GM12878 (cell line): ENCODE measurements at regions not wholly inside any gene's neighbourhood (a gene's known extent, or its start where the extent isn't known, plus 50 kb on each side); places are given as distances from the start of the nearest gene placed in this dataset.

Experiments used
- ATAC-seq: fragments of 200-7000 bp; cut with Tn5 transposase; 3 replicates; pipeline ENCODE4 v1.9.1; 2020; ENCODE audit warnings: mild to moderate bottlenecking, moderate library complexity
- BruUV-seq: library from RNA; stranded (reverse); fragments of 400-500 nt; replicated peaks from 2 replicates; lab custom pipeline; 2021; lab: Mats Ljungman, UMichigan
- CTCF ChIA-PET: fragments of 300-600 bp; sonication (Branson Sonifier 250); formaldehyde crosslinking; extraction: SDS; loops from one replicate; lab custom pipeline; 2021; ENCODE audit warnings: inconsistent platforms; lab: Yijun Ruan, JAX
- POLR2A ChIA-PET: fragments of 350-600 bp; formaldehyde crosslinking; extraction: SDS; loops from one replicate; lab custom pipeline; 2021; ENCODE audit warnings: inconsistent platforms; lab: Charles Lee
- RAD21 ChIA-PET: fragments of 300-600 bp; sonication (Branson Sonifier 250); formaldehyde crosslinking; loops from one replicate; lab custom pipeline; 2023; ENCODE audit warnings: antibody characterized with exemption; ENCODE audit not compliant: unreplicated experiment; lab: Charles Lee
- SMC1A ChIA-PET: fragments of 300-600 bp; sonication (Branson Sonifier 250); formaldehyde crosslinking; loops from one replicate; lab custom pipeline; 2023; ENCODE audit not compliant: unreplicated experiment, uncharacterized antibody; lab: Charles Lee
- DNase-seq: peaks from one replicate; pipeline ENCODE4 v3.0.0-alpha.2; 2011; ENCODE audit warnings: low read depth, low spot score
- FAIRE-seq: peaks from 3 replicates; lab custom pipeline; 2011; peaks lifted over from hg19 to GRCh38; lab: Jason Lieb, UNC
- H2AFZ ChIP-seq: 2 replicates; pipeline ENCODE4 v1.6.0; 2011; ENCODE audit warnings: low read depth, low read length, control low read depth; ENCODE audit not compliant: control insufficient read depth
- H3K27ac ChIP-seq: 2 replicates; pipeline ENCODE4 v1.5.1; 2011; ENCODE audit warnings: control low read depth; ENCODE audit not compliant: control insufficient read depth, insufficient read depth
- H3K27me3 ChIP-seq, 2 experiments: replicated peaks in 1 of 2; 2 replicates each; pipeline versions ENCODE4 v1.6.0 to v1.6.1; 2011; ENCODE audit warnings: low read length in 1 of 2; ENCODE audit not compliant: control insufficient read depth in 2 of 2, insufficient read depth in 2 of 2
- H3K36me3 ChIP-seq, 2 experiments: 2 replicates each; pipeline ENCODE4 v1.5.1; 2011; ENCODE audit warnings: low read length in 1 of 2; ENCODE audit not compliant: control insufficient read depth in 2 of 2, insufficient read depth in 2 of 2
- H3K4me1 ChIP-seq: 2 replicates; pipeline ENCODE4 v1.6.1; 2011; ENCODE audit warnings: mild to moderate bottlenecking, low read length, moderate library complexity, mixed read lengths; ENCODE audit not compliant: control insufficient read depth, insufficient read depth
- H3K4me2 ChIP-seq: 2 replicates; pipeline ENCODE4 v1.6.0; 2011; ENCODE audit warnings: control low read depth; ENCODE audit not compliant: control insufficient read depth, insufficient read depth
- H3K4me3 ChIP-seq: fragments of 200-600 bp; sonication (generic); 2 replicates; pipeline ENCODE4 v1.5.1; 2016
- H3K79me2 ChIP-seq: 2 replicates; pipeline ENCODE4 v1.6.0; 2011; ENCODE audit warnings: low read length; ENCODE audit not compliant: control insufficient read depth, insufficient read depth
- H3K9ac ChIP-seq: 2 replicates; pipeline ENCODE4 v1.8.0; 2011; ENCODE audit warnings: low read length, control low read depth, mixed read lengths; ENCODE audit not compliant: control insufficient read depth, insufficient read depth
- H3K9me3 ChIP-seq: replicated peaks from 3 replicates; pipeline ENCODE4 v1.5.1; 2011; ENCODE audit warnings: mild to moderate bottlenecking, low read length; ENCODE audit not compliant: control insufficient read depth, insufficient read depth
- H4K20me1 ChIP-seq: 2 replicates; pipeline ENCODE4 v1.6.0; 2011; ENCODE audit not compliant: control insufficient read depth, insufficient read depth
- BHLHE40 ChIP-seq, 2 experiments: fragments of 450-650 bp in 1 of 2; IDR thresholded peaks; 2 replicates each; pipeline ENCODE4 v1.6.1; 2011 to 2017; ENCODE audit warnings: low read depth in 2 of 2, borderline replicate concordance in 1 of 2, improper control_type of control experiment in 1 of 2, low read length in 1 of 2, mild to moderate bottlenecking in 1 of 2
- EGR1 ChIP-seq, 2 experiments: IDR thresholded peaks; 1 replicate in 1 of 2; 2 replicates in 1 of 2; pipeline ENCODE4 v1.6.1; 2011 to 2012; ENCODE audit warnings: low read depth in 2 of 2, low read length in 2 of 2, borderline replicate concordance in 1 of 2, mild to moderate bottlenecking in 1 of 2, moderate library complexity in 1 of 2
- RB1 ChIP-seq: fragments of 450-650 bp; formaldehyde crosslinking; IDR thresholded peaks from 2 replicates; pipeline ENCODE4 v1.6.1; 2017; ENCODE audit warnings: mild to moderate bottlenecking, borderline replicate concordance
- RELA ChIP-seq: fragments of 450-650 bp; IDR thresholded peaks from 2 replicates; pipeline ENCODE4 v1.8.0; 2014; ENCODE audit warnings: borderline replicate concordance; ENCODE audit not compliant: partially characterized antibody
- SRF ChIP-seq, 2 experiments: IDR thresholded peaks; 2 replicates each; pipeline ENCODE4 v1.6.1; 2011; ENCODE audit warnings: low read depth in 2 of 2, low read length in 2 of 2, mild to moderate bottlenecking in 1 of 2, moderate library complexity in 1 of 2
- YBX1 ChIP-seq: fragments of 450-650 bp; IDR thresholded peaks from 2 replicates; pipeline ENCODE4 v1.6.1; 2016; ENCODE audit warnings: antibody characterized with exemption
- ZNF217 ChIP-seq: fragments of 450-650 bp; IDR thresholded peaks from 2 replicates; pipeline ENCODE4 v1.6.1; 2017; ENCODE audit warnings: antibody characterized with exemption, mild to moderate bottlenecking
- WGBS: methylation state at CpG from one replicate; pipeline ENCODE4 v1.1.6; 2016; ENCODE audit warnings: low lambda C conversion rate; ENCODE audit not compliant: insufficient replicate concordance, insufficient coverage; ENCODE audit errors: missing lambda C conversion rate; 5-methylcytosine and 5-hydroxymethylcytosine counted together
- in situ Hi-C: fragments of 300-500 bp; cut with MboI; formaldehyde crosslinking; loops from 9 replicates; pipeline ENCODE4 v1.14.3; 2018; ENCODE audit warnings: mixed read lengths
- intact Hi-C: fragments of 100-400 bp; cut with micrococcal nuclease; formaldehyde crosslinking; loops from one replicate; pipeline ENCODE4 v1.14.2; 2022; ENCODE audit not compliant: unreplicated experiment
- TF ChIP-seq, protein P1 (sequence below): fragments of 450-650 bp; IDR thresholded peaks from 2 replicates; pipeline ENCODE4 v1.6.1; 2017; ENCODE audit warnings: mild to moderate bottlenecking, moderate library complexity
- TF ChIP-seq, protein P2 (sequence below): IDR thresholded peaks from 2 replicates; pipeline ENCODE4 v1.6.1; 2012; ENCODE audit warnings: improper control_type of control experiment, low read depth, low read length; ENCODE audit not compliant: insufficient replicate concordance

DNA sequence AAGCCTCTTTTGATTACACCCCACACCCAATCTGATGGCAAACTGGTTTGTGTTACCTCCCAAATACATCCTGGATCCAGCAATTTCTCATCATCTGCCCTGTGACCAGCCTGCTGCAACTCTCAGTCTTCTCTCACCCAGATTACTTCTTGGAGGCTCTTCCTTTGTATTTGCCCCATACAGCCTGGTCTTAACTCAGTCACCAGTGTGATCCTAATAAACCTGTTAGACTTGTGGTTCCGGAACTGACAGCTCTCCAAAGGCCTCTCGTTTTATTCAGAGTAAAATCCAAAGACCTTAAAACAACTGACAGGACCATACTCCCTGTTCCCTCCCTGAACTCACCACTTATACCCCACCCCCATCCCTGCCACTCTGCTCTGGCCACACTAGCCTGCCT is 228.2 kb upstream of the PAPPA start:
- Histone ChIP-seq H3K9ac (no peak overlapping the region), H3K27ac (no peak overlapping the region), H3K4me2 (no peak overlapping the region), H3K36me3 (no peaks in the 10 kb centered on the region), H4K20me1 (no peaks in the 10 kb centered on the region), H3K79me2 (no peaks in the 10 kb centered on the region), H3K4me1 (no peaks in the 10 kb centered on the region), H3K4me3 (no peak overlapping the region), H2AFZ (no peak overlapping the region), H3K27me3 (no peaks in the 10 kb centered on the region), H3K9me3 (no peaks in the 10 kb centered on the region)
- ATAC-seq (no peak), FAIRE-seq (no peak), DNase-seq (no peak)
- ChIA-PET RAD21 (no interaction called here), POLR2A (no interaction called here), SMC1A (no interaction called here), CTCF (no interaction called here)
- WGBS: 0% methylated on average over 2 of the region's 2 CpGs
- intact Hi-C loops: no loop called here
- in situ Hi-C loops: no loop called here
- no TSS peak for BruUV-seq
- no peak for TF ChIP-seq BHLHE40 (IDR thresholded peaks at IDR 0.05; ENCODE audit: borderline replicate concordance in 1 of 2, low read depth in 2 of 2, low read length in 1 of 2)
- TF ChIP-seq RELA: no peak
- TF ChIP-seq RB1: no peak
- TF ChIP-seq ZNF217: no peak
- no peak for TF ChIP-seq SRF (IDR thresholded peaks at IDR 0.05; ENCODE audit: low read depth in 2 of 2, low read length in 2 of 2)
- no peak for TF ChIP-seq YBX1

DNA sequence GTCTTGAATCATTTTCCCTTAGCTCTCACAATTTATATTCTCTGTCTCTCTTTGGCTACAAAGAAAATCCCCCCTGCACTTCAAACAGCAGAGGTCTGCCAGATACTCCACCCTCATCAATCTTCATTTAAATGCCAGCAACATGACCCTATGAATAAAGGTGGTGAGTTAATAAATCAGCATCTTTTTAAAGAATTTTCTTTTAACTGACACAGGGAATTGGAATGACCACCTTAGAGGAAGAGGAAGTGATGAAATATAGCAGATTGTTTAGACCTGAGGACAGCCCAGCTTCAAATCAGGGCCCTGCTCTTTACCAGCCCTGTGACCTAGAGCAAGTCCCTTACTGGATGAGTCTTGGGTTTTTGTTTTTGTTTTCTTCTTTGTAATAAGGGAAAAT is 223.1 kb upstream of the PAPPA start:
- SMC1A ChIA-PET: no interaction called here
- Histone ChIP-seq H3K79me2 (no peaks in the 10 kb centered on the region), H3K27ac (no peak overlapping the region), H4K20me1 (no peaks in the 10 kb centered on the region), H2AFZ (no peak overlapping the region), H3K4me3 (no peak overlapping the region), H3K4me1 (no peaks in the 10 kb centered on the region), H3K4me2 (no peak overlapping the region), H3K27me3 (no peaks in the 10 kb centered on the region), H3K9ac (no peak overlapping the region), H3K9me3 (no peaks in the 10 kb centered on the region), H3K36me3 (no peaks in the 10 kb centered on the region)
- BruUV-seq: no TSS peak
- RAD21 ChIA-PET: no interaction called here
- no peak for DNase-seq
- intact Hi-C loops (no loop called here), in situ Hi-C loops (no loop called here)
- POLR2A ChIA-PET: no interaction called here
- no peak for ATAC-seq
- CTCF ChIA-PET: no interaction called here
- FAIRE-seq: no peak
- TF ChIP-seq ZNF217 (no peak), YBX1 (no peak), EGR1 (IDR thresholded peaks at IDR 0.05; ENCODE audit: borderline replicate concordance in 1 of 2, low read depth in 2 of 2, low read length in 2 of 2) (no peak)
- TF ChIP-seq, protein P1, sequence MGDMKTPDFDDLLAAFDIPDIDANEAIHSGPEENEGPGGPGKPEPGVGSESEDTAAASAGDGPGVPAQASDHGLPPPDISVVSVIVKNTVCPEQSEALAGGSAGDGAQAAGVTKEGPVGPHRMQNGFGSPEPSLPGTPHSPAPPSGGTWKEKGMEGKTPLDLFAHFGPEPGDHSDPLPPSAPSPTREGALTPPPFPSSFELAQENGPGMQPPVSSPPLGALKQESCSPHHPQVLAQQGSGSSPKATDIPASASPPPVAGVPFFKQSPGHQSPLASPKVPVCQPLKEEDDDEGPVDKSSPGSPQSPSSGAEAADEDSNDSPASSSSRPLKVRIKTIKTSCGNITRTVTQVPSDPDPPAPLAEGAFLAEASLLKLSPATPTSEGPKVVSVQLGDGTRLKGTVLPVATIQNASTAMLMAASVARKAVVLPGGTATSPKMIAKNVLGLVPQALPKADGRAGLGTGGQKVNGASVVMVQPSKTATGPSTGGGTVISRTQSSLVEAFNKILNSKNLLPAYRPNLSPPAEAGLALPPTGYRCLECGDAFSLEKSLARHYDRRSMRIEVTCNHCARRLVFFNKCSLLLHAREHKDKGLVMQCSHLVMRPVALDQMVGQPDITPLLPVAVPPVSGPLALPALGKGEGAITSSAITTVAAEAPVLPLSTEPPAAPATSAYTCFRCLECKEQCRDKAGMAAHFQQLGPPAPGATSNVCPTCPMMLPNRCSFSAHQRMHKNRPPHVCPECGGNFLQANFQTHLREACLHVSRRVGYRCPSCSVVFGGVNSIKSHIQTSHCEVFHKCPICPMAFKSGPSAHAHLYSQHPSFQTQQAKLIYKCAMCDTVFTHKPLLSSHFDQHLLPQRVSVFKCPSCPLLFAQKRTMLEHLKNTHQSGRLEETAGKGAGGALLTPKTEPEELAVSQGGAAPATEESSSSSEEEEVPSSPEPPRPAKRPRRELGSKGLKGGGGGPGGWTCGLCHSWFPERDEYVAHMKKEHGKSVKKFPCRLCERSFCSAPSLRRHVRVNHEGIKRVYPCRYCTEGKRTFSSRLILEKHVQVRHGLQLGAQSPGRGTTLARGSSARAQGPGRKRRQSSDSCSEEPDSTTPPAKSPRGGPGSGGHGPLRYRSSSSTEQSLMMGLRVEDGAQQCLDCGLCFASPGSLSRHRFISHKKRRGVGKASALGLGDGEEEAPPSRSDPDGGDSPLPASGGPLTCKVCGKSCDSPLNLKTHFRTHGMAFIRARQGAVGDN: no peak
- TF ChIP-seq, protein P2, sequence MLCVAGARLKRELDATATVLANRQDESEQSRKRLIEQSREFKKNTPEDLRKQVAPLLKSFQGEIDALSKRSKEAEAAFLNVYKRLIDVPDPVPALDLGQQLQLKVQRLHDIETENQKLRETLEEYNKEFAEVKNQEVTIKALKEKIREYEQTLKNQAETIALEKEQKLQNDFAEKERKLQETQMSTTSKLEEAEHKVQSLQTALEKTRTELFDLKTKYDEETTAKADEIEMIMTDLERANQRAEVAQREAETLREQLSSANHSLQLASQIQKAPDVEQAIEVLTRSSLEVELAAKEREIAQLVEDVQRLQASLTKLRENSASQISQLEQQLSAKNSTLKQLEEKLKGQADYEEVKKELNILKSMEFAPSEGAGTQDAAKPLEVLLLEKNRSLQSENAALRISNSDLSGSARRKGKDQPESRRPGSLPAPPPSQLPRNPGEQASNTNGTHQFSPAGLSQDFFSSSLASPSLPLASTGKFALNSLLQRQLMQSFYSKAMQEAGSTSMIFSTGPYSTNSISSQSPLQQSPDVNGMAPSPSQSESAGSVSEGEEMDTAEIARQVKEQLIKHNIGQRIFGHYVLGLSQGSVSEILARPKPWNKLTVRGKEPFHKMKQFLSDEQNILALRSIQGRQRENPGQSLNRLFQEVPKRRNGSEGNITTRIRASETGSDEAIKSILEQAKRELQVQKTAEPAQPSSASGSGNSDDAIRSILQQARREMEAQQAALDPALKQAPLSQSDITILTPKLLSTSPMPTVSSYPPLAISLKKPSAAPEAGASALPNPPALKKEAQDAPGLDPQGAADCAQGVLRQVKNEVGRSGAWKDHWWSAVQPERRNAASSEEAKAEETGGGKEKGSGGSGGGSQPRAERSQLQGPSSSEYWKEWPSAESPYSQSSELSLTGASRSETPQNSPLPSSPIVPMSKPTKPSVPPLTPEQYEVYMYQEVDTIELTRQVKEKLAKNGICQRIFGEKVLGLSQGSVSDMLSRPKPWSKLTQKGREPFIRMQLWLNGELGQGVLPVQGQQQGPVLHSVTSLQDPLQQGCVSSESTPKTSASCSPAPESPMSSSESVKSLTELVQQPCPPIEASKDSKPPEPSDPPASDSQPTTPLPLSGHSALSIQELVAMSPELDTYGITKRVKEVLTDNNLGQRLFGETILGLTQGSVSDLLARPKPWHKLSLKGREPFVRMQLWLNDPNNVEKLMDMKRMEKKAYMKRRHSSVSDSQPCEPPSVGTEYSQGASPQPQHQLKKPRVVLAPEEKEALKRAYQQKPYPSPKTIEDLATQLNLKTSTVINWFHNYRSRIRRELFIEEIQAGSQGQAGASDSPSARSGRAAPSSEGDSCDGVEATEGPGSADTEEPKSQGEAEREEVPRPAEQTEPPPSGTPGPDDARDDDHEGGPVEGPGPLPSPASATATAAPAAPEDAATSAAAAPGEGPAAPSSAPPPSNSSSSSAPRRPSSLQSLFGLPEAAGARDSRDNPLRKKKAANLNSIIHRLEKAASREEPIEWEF: no peak
